ACC112 (cell line): ENCODE measurements at regions not wholly inside any gene's neighbourhood (a gene's known extent, or its start where the extent isn't known, plus 50 kb on each side); places are given as distances from the start of the nearest gene placed in this dataset.

Experiments used
- H2AFZ ChIP-seq: fragments of 200-600 bp; sonication (generic); one replicate; pipeline ENCODE4 v1.6.0; 2017; ENCODE audit warnings: antibody characterized with exemption, low read length; ENCODE audit not compliant: unreplicated experiment
- H3K27ac ChIP-seq: fragments of 200-600 bp; sonication (generic); 2 replicates; pipeline ENCODE4 v1.5.1; 2014; ENCODE audit warnings: low read depth, mild to moderate bottlenecking, antibody characterized with exemption, low read length, moderate library complexity
- H3K27me3 ChIP-seq: fragments of 200-600 bp; sonication (generic); 2 replicates; pipeline ENCODE4 v1.6.1; 2014; ENCODE audit warnings: mild to moderate bottlenecking, antibody characterized with exemption, low read length, moderate library complexity, mixed read lengths; ENCODE audit not compliant: insufficient read depth
- H3K36me3 ChIP-seq: fragments of 200-600 bp; sonication (generic); 2 replicates; pipeline ENCODE4 v1.6.1; 2016; ENCODE audit warnings: mild to moderate bottlenecking, antibody characterized with exemption, low read length, moderate library complexity, mixed read lengths; ENCODE audit not compliant: insufficient read depth
- H3K4me1 ChIP-seq: fragments of 200-600 bp; sonication (generic); one replicate; pipeline ENCODE4 v1.6.1; 2016; ENCODE audit warnings: low read length, mixed read lengths; ENCODE audit not compliant: insufficient read depth, unreplicated experiment, control insufficient read depth
- H3K4me3 ChIP-seq: fragments of 200-600 bp; sonication (generic); 2 replicates; pipeline ENCODE4 v1.5.1; 2014; ENCODE audit warnings: mild to moderate bottlenecking, low read depth, low read length
- H3K79me2 ChIP-seq: fragments of 200-600 bp; sonication (generic); one replicate; pipeline ENCODE4 v1.6.0; 2016; ENCODE audit warnings: low read length; ENCODE audit not compliant: control insufficient read depth, unreplicated experiment, insufficient read depth

GRCh38 chr2:200223205-200223784 is 83.2 kb upstream of the SPATS2L start:
- no peaks in the 10 kb centered on the region for H3K36me3 ChIP-seq
- no peaks in the 10 kb centered on the region for H3K4me1 ChIP-seq
- no peak overlapping the region for H2AFZ ChIP-seq
- H3K79me2 ChIP-seq, result no peaks in the 10 kb centered on the region
- H3K27me3 ChIP-seq, result no peaks in the 10 kb centered on the region
- H3K27ac ChIP-seq, result no peak overlapping the region
- H3K4me3 ChIP-seq, result no peak overlapping the region

- Histone ChIP-seq H3K27ac (no peak overlapping the region), H3K4me1 (no peaks in the 10 kb centered on the region), H3K27me3 (no peaks in the 10 kb centered on the region), H3K4me3 (no peak overlapping the region), H3K79me2 (no peaks in the 10 kb centered on the region), H2AFZ (no peak overlapping the region), H3K36me3 (no peaks in the 10 kb centered on the region)
These were observed 80.5 kb upstream of the SPATS2L start for GRCh38 chr2:200225951-200226350.

- no peak overlapping the region for H3K4me3 ChIP-seq
These were observed 79.8 kb upstream of the SPATS2L start for GRCh38 chr2:200226451-200227426.

GRCh38 chr2:200230716-200231115 is 75.8 kb upstream of the SPATS2L start:
- Histone ChIP-seq H3K4me1 (no peaks in the 10 kb centered on the region), H3K4me3 (no peak overlapping the region), H3K27ac (no peak overlapping the region), H3K79me2 (no peaks in the 10 kb centered on the region), H3K36me3 (no peaks in the 10 kb centered on the region), H3K27me3 (no peaks in the 10 kb centered on the region), H2AFZ (no peak overlapping the region)

More at GRCh38 chr2:200226451-200227426, 79.8 kb upstream of the SPATS2L start:
- H3K27ac ChIP-seq, result no peak overlapping the region
- H3K27me3 ChIP-seq, result no peaks in the 10 kb centered on the region
- H2AFZ ChIP-seq, result no peak overlapping the region
- H3K4me1 ChIP-seq, result no peaks in the 10 kb centered on the region
- H3K79me2 ChIP-seq, result no peaks in the 10 kb centered on the region
- H3K36me3 ChIP-seq, result no peaks in the 10 kb centered on the region

GRCh38 chr2:200235533-200235932 is 71.0 kb upstream of the SPATS2L start:
- Histone ChIP-seq H3K79me2 (no peaks in the 10 kb centered on the region), H3K36me3 (no peaks in the 10 kb centered on the region), H3K4me1 (no peaks in the 10 kb centered on the region), H3K27ac (no peak overlapping the region), H2AFZ (no peak overlapping the region), H3K27me3 (no peaks in the 10 kb centered on the region), H3K4me3 (no peak overlapping the region)

- Histone ChIP-seq H3K79me2 (no peaks in the 10 kb centered on the region), H3K27ac (no peak overlapping the region), H3K36me3 (no peaks in the 10 kb centered on the region), H3K4me1 (no peaks in the 10 kb centered on the region), H3K27me3 (no peaks in the 10 kb centered on the region), H3K4me3 (no peak overlapping the region), H2AFZ (no peak overlapping the region)
These were observed 67.3 kb upstream of the SPATS2L start for GRCh38 chr2:200239216-200239615.

GRCh38 chr2:200242570-200242969 is 63.9 kb upstream of the SPATS2L start:
- Histone ChIP-seq H3K4me1 (no peaks in the 10 kb centered on the region), H2AFZ (no peak overlapping the region), H3K36me3 (no peaks in the 10 kb centered on the region), H3K79me2 (no peaks in the 10 kb centered on the region), H3K27me3 (no peaks in the 10 kb centered on the region), H3K27ac (no peak overlapping the region), H3K4me3 (no peak overlapping the region)

GRCh38 chr2:200243441-200243840 is 63.1 kb upstream of the SPATS2L start:
- no peaks in the 10 kb centered on the region for H3K79me2 ChIP-seq
- H3K27ac ChIP-seq, result no peak overlapping the region
- no peak overlapping the region for H3K4me3 ChIP-seq
- H3K27me3 ChIP-seq, result no peaks in the 10 kb centered on the region
- no peaks in the 10 kb centered on the region for H3K4me1 ChIP-seq
- no peak overlapping the region for H2AFZ ChIP-seq
- H3K36me3 ChIP-seq, result no peaks in the 10 kb centered on the region

- H3K4me3 ChIP-seq, result no peak overlapping the region
These were observed 62.4 kb upstream of the SPATS2L start for GRCh38 chr2:200244111-200244510.

GRCh38 chr2:200247494-200247893 is 59.0 kb upstream of the SPATS2L start:
- Histone ChIP-seq H3K4me3 (no peak overlapping the region), H3K4me1 (peaks cover 5% of the 10 kb centered on the region), H2AFZ (no peak overlapping the region), H3K36me3 (no peaks in the 10 kb centered on the region), H3K27ac (no peak overlapping the region), H3K79me2 (no peaks in the 10 kb centered on the region), H3K27me3 (no peaks in the 10 kb centered on the region)

More at GRCh38 chr2:200244111-200244510, 62.4 kb upstream of the SPATS2L start:
- Histone ChIP-seq H2AFZ (no peak overlapping the region), H3K27me3 (no peaks in the 10 kb centered on the region), H3K4me1 (no peaks in the 10 kb centered on the region), H3K27ac (no peak overlapping the region), H3K36me3 (no peaks in the 10 kb centered on the region), H3K79me2 (no peaks in the 10 kb centered on the region)
